NCI-H510A treated with DMSO at 0.1 percent for 48 hours (cell line): ENCODE measurements at regions not wholly inside any gene's neighbourhood (a gene's known extent, or its start where the extent isn't known, plus 50 kb on each side); places are given as distances from the start of the nearest gene placed in this dataset.

Source experiments
- DNase-seq: peaks from one replicate; lab custom pipeline; 2025; lab: John Stamatoyannopoulos, UW

- no peak for DNase-seq
These were observed 147.4 kb downstream of the IL15 start for GRCh38 chr4:141783770-141784169.

DNA sequence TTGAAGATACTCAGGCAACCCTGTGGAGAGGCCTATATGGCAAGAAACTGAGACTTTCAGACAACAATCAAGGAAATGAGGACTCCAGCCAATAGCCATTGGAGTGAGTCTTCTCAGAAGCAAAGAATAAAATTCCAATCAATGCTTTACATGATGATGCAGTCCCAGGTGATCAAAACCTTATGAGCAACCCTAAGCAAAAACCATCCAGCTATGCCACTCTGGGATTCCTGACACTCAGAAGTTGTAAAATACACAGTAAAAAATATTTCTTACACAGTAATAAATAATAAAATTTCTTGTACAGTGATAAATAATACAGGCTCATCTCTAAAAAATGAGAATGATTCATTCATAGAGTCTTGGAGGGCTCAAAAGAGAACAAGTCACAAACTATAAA lies 150.6 kb downstream of the IL15 start:
- no peak for DNase-seq

GRCh38 chr4:141788169-141788915 lies 152.0 kb downstream of the IL15 start:
- no peak for DNase-seq

DNA sequence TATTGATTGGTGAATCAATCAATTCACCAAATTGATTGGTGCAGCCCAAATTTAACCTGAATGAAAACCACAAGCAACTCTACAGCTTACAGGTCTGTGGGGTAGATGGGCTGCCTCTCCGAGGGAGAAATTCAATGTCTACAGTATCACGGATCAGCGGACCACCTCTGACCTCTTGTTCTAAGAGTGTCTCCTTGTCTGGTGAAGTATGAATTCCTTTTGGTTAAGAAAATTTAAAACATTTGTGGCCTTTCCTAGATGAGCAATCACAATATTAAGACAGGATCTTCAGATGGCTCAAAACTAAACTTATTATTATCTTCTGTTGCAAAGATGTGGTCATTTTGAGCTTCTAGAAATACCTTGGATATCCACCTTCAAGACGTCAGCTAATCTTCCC lies 153.3 kb downstream of the IL15 start:
- DNase-seq = no peak

DNA sequence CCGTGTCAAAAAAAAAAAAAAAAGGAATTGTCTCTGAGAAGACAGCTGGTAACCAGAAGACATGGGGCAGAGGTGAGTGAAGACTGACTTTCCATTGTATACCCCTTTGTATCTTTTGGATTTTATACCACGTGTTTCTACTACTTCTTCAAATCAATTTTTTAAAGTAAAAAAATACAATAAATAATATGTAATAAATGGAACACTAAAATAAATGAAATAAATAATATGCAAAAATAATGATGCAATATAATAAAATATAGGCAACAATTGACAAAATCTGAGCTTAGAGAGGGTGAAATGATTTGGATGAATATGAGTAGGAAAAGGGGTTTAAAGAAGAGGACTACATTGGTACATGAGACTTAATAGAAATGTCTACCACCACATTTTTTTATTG lies 155.8 kb downstream of the IL15 start:
- no peak for DNase-seq

GRCh38 chr4:141797966-141798365 lies 161.6 kb downstream of the IL15 start:
- DNase-seq = no peak

DNA sequence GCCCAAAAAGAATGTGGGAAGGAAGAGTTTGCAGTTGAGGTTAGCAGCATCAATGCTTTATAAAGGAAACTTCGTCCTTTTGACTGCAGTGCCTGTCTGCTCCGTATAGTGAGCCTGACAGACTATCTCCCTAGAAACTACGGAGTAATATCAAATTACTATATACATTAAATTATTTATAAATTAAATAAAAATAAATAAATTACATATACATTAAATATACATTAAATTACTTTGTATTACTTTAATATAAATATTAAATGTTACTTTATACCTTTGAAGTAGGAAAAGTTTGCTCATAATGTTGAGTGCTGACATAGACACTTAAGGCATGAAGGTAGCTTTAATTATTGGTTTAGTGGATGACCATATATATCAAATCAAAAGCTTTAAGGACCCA lies 165.2 kb downstream of the IL15 start:
- no peak for DNase-seq

GRCh38 chr4:141802333-141802732 lies 165.9 kb downstream of the IL15 start:
- DNase-seq = no peak

DNA sequence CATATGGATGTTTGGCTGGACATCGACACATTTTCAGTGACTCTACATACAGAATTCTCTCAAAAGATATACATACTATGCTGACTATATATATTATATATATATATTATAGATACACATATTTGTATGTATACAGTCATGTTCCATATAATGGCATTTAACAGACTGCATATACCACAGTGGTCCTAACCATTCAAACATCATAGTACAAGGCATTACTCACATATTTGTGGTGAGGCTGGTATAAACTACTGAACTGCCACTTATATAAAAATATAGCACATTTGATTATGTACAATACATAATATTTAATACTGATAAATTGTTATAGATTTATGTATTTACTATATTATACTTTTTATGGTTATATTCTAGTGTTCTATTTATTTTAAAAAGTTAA lies 168.5 kb downstream of the IL15 start:
- no peak for DNase-seq

GRCh38 chr4:141807103-141807891 lies 170.9 kb downstream of the IL15 start:
- DNase-seq = no peak

DNA sequence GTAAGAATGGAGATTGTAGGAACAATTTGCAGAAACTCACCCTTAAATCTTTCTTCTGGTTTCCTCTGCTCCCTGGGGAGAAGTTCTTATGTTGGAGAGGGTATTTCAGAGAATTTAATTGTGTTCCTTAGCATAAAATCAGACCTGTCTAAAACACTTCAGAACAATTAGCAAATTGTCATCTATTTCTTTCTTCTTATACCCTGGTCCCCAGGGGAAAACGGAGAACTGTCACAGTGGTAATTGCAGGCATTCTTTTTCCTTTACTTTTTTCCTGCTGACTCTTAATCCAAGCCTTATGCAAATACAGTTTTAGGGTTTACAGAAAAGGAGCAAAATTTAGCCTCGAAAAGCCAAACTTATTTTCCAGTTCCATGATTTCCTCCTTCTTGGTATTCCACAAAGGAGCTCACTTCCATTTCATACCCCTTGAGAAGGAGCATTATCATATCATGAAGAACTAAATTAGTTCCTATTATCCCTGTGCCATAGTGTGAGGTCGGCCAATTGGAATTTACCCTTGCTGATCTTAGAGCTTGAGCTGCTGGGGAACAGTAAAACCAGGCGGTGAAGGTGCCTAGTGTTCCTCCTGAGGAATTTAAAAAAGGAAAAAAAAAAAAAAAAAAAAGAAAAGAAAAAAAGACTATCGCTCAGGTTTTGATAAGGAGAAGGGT lies 173.8 kb downstream of the IL15 start:
- DNase-seq = no peak

DNA sequence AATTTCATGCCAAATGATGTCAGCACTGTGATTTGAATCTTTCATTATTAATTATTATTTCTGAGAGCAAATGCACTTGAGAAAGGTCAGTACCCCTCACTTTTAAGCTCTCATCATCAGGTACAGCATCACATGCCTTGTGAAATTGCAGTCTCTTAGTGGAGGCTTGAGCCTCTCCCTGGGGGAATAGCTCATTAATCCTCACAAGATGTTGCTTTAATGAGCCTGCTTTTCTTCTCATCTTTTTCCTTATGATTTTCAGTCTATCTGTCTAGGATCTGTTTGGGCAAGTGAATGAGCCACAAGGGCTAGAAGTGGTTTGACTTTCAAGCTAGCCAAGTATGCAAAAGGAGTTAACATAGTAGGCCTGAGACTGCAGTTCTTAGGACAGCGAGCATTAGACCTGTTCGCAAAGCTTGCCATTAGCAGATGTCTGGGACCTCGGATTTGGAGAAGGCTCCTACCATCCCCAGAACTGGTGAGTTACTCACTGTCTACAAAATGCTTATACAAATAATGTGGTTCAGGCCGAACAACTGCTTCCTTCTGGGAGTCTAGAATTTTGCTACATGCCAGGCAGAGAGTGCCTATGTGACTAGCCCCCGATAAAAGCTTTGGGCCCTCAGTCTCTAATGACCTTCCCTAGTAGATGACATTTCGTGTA lies 174.5 kb downstream of the IL15 start:
- no peak for DNase-seq

DNA sequence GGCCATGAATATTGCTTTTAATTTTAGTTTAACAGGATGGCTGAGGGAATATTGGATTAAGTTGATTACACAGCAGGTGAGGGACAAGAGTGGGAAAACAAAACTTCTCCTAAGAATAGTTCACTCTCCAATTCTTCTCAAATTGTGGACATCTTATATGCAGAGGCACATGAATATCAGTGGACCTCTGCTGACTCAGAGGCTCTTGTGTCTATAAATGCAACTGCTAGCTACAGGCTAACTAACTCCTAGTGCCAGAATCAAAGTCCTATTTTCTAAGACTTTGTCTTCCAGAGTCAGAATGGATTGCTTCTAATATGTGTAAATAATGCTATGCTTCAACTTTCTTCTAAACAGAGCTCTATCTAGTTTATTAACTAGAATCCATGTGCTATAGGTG lies 175.8 kb downstream of the IL15 start:
- DNase-seq = no peak

GRCh38 chr4:141814499-141814898 lies 178.1 kb downstream of the IL15 start:
- no peak for DNase-seq

- DNase-seq = no peak
These were observed 179.3 kb downstream of the IL15 start for GRCh38 chr4:141815646-141816045.

- no peak for DNase-seq
These were observed 189.9 kb downstream of the IL15 start for GRCh38 chr4:141826260-141826659.

DNA sequence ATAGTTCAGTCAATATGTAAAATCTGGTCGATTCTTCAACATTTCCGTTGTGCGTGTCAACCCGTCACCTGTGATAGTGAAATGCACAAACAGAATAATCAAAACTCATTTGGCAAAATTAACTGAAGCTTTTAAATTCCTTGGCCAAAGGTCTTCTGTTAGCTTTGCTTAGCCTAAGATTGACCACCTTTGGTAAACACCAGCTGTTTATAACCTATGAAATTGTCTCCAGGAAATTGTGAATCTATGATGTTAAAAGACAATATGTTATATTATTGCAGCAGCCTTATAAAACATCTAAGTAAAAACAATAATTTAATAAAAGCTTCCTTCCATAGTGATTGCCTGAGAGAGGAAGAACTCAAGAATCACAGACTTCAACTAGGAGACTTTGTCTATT lies 196.8 kb downstream of the IL15 start:
- DNase-seq = no peak

GRCh38 chr4:141840299-141840986 lies 204.1 kb downstream of the IL15 start:
- no peak for DNase-seq

- no peak for DNase-seq
These were observed 206.8 kb downstream of the IL15 start for GRCh38 chr4:141843136-141843535.

- no peak for DNase-seq
These were observed 209.5 kb downstream of the IL15 start for GRCh38 chr4:141845901-141846300.

DNA sequence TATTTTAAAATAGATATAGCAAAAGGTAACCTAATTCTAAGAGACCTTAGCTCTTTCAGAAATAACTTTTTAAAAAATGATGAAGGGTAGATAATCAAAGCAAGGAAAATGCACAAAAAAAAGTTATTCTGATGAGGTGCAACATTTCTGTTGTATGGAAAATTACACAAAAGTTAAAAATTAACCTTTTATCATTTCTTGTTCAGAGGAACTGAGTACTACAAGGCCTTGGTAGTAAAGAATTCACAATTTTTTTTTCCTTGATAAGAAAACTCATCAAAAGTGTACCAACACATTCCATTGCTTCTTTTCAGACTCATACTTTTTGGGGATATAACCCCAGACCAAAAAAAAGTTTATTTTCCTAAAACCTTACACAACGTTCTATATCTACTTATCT lies 213.0 kb downstream of the IL15 start:
- DNase-seq = no peak

- no peak for DNase-seq
These were observed 213.4 kb downstream of the IL15 start for GRCh38 chr4:141849778-141850177.
